NCI-H1092 (cell line): ENCODE measurements at regions not wholly inside any gene's neighbourhood (a gene's known extent, or its start where the extent isn't known, plus 50 kb on each side); places are given as distances from the start of the nearest gene placed in this dataset.
"Not testable (repeated sequence)": the region's sequence is repeated elsewhere in the genome, so short reads cannot be mapped to it uniquely, and the experiment has no call there.

Experiments used
- DNase-seq: peaks from one replicate; lab custom pipeline; 2025; lab: John Stamatoyannopoulos, UW

- DNase-seq = no peak
These were observed 117.7 kb downstream of the PCDH7 start for GRCh38 chr4:30837861-30838260.

GRCh38 chr4:30838331-30838730, 118.2 kb downstream of the PCDH7 start:
- DNase-seq = no peak

- no peak for DNase-seq
These were observed 119.7 kb downstream of the PCDH7 start for GRCh38 chr4:30839583-30840520.

- DNase-seq = no peak
These were observed 120.4 kb downstream of the PCDH7 start for GRCh38 chr4:30840571-30840970.

- no peak for DNase-seq
These were observed 122.0 kb downstream of the PCDH7 start for GRCh38 chr4:30842142-30842541.

GRCh38 chr4:30842689-30843088, 122.5 kb downstream of the PCDH7 start:
- no peak for DNase-seq

GRCh38 chr4:30844861-30845582, 124.9 kb downstream of the PCDH7 start:
- DNase-seq = no peak

- no peak for DNase-seq
These were observed 127.0 kb downstream of the PCDH7 start for GRCh38 chr4:30847167-30847566.

- DNase-seq = no peak
These were observed 127.8 kb downstream of the PCDH7 start for GRCh38 chr4:30847958-30848357.

- DNase-seq = no peak
These were observed 134.4 kb downstream of the PCDH7 start for GRCh38 chr4:30854531-30854930.

GRCh38 chr4:30855232-30855631, 135.1 kb downstream of the PCDH7 start:
- no peak for DNase-seq

- no peak for DNase-seq
These were observed 136.8 kb downstream of the PCDH7 start for GRCh38 chr4:30856795-30857564.

- no peak for DNase-seq
These were observed 140.8 kb downstream of the PCDH7 start for GRCh38 chr4:30860978-30861377.

GRCh38 chr4:30862196-30862595, 142.0 kb downstream of the PCDH7 start:
- DNase-seq = no peak

- no peak for DNase-seq
These were observed 142.9 kb downstream of the PCDH7 start for GRCh38 chr4:30863021-30863420.

- DNase-seq = no peak
These were observed 145.5 kb downstream of the PCDH7 start for GRCh38 chr4:30865691-30866090.

GRCh38 chr4:30866346-30866745, 146.2 kb downstream of the PCDH7 start:
- DNase-seq = no peak

GRCh38 chr4:30866907-30867306, 146.7 kb downstream of the PCDH7 start:
- no peak for DNase-seq

GRCh38 chr4:30867427-30867826, 147.3 kb downstream of the PCDH7 start:
- DNase-seq = no peak

GRCh38 chr4:30868111-30868895, 148.1 kb downstream of the PCDH7 start:
- no peak for DNase-seq

GRCh38 chr4:30869387-30869786, 149.2 kb downstream of the PCDH7 start:
- DNase-seq = not testable (repeated sequence)

GRCh38 chr4:30870513-30870912, 150.3 kb downstream of the PCDH7 start:
- DNase-seq = no peak
